ENCODE measurements at regions not wholly inside any gene's neighbourhood (a gene's known extent, or its start where the extent isn't known, plus 50 kb on each side); places are given as distances from the start of the nearest gene placed in this dataset.

- H3K9me3 ChIP-seq (ENCODE audit: control insufficient read depth, low read length): peaks cover 4% of the 10 kb centered on the region
- Mint-ChIP-seq H3K36me3 (ENCODE audit: low read depth) (no peaks in the 10 kb centered on the region), H3K4me1 (no peaks in the 10 kb centered on the region), H3K27ac (no peak overlapping the region), H3K4me3 (no peak overlapping the region), H3K9me3 (peaks cover 9% of the 10 kb centered on the region), H3K27me3 (ENCODE audit: insufficient read depth) (peaks cover 41% of the 10 kb centered on the region)
- no peak overlapping the region for H3K27ac ChIP-seq (ENCODE audit: low read depth, low read length)
- DNase-seq: no peak
- H3K27me3 ChIP-seq (ENCODE audit: control insufficient read depth, insufficient read depth, low read length, poor library complexity, severe bottlenecking): no peaks in the 10 kb centered on the region
- no peaks in the 10 kb centered on the region for H3K36me3 ChIP-seq (ENCODE audit: control insufficient read depth, insufficient read depth, low read length)
- H3K9ac ChIP-seq (ENCODE audit: extremely low read depth, low read length, poor library complexity, severe bottlenecking): no peak overlapping the region
- 68 to 75% methylated on average over 3 to 5 of the region's 5 CpGs for WGBS, 2 experiments (ENCODE audit: insufficient coverage in 1 of 2, insufficient read length in 1 of 2)
- H3K4me3 ChIP-seq (ENCODE audit: low read length): no peak overlapping the region
- TF ChIP-seq, protein P1, sequence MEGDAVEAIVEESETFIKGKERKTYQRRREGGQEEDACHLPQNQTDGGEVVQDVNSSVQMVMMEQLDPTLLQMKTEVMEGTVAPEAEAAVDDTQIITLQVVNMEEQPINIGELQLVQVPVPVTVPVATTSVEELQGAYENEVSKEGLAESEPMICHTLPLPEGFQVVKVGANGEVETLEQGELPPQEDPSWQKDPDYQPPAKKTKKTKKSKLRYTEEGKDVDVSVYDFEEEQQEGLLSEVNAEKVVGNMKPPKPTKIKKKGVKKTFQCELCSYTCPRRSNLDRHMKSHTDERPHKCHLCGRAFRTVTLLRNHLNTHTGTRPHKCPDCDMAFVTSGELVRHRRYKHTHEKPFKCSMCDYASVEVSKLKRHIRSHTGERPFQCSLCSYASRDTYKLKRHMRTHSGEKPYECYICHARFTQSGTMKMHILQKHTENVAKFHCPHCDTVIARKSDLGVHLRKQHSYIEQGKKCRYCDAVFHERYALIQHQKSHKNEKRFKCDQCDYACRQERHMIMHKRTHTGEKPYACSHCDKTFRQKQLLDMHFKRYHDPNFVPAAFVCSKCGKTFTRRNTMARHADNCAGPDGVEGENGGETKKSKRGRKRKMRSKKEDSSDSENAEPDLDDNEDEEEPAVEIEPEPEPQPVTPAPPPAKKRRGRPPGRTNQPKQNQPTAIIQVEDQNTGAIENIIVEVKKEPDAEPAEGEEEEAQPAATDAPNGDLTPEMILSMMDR (conservative IDR thresholded peaks at IDR 0.05): peak; percentile 38
- no peaks in the 10 kb centered on the region for H3K4me1 ChIP-seq (ENCODE audit: control insufficient read depth, insufficient read depth, low read length)
These were observed 106.6 kb upstream of the FAM204A start for GRCh38 chr10:118448744-118449143.

- H3K4me3 Mint-ChIP-seq: no peak overlapping the region
- H3K4me1 Mint-ChIP-seq: no peaks in the 10 kb centered on the region
- H3K9me3 ChIP-seq (ENCODE audit: control insufficient read depth, low read length): peaks cover 4% of the 10 kb centered on the region
- H3K4me3 ChIP-seq (ENCODE audit: low read length): no peak overlapping the region
- no peaks in the 10 kb centered on the region for H3K36me3 ChIP-seq (ENCODE audit: control insufficient read depth, insufficient read depth, low read length)
- peaks cover 40% of the 10 kb centered on the region for H3K27me3 Mint-ChIP-seq (ENCODE audit: insufficient read depth)
- H3K27ac Mint-ChIP-seq: no peak overlapping the region
- WGBS, 2 experiments (ENCODE audit: insufficient coverage in 1 of 2, insufficient read length in 1 of 2): 86 to 91% methylated on average over 9 to 13 of the region's 13 CpGs
- TF ChIP-seq, protein P1 (conservative IDR thresholded peaks at IDR 0.05): no peak
- H3K4me1 ChIP-seq (ENCODE audit: control insufficient read depth, insufficient read depth, low read length): no peaks in the 10 kb centered on the region
- H3K9me3 Mint-ChIP-seq: peaks cover 9% of the 10 kb centered on the region
- no peaks in the 10 kb centered on the region for H3K36me3 Mint-ChIP-seq (ENCODE audit: low read depth)
- H3K27ac ChIP-seq (ENCODE audit: low read depth, low read length): no peak overlapping the region
- H3K9ac ChIP-seq (ENCODE audit: extremely low read depth, low read length, poor library complexity, severe bottlenecking): no peak overlapping the region
- no peaks in the 10 kb centered on the region for H3K27me3 ChIP-seq (ENCODE audit: control insufficient read depth, insufficient read depth, low read length, poor library complexity, severe bottlenecking)
- DNase-seq: no peak
These were observed 105.5 kb upstream of the FAM204A start for GRCh38 chr10:118447478-118448270.

GRCh38 chr10:118445535-118445934 lies 103.4 kb upstream of the FAM204A start:
- Mint-ChIP-seq H3K27me3 (ENCODE audit: insufficient read depth) (peaks cover 28% of the 10 kb centered on the region), H3K4me3 (no peak overlapping the region), H3K27ac (no peak overlapping the region), H3K36me3 (ENCODE audit: low read depth) (no peaks in the 10 kb centered on the region), H3K4me1 (no peaks in the 10 kb centered on the region), H3K9me3 (no peaks in the 10 kb centered on the region)
- Histone ChIP-seq H3K4me1 (ENCODE audit: control insufficient read depth, insufficient read depth, low read length) (no peaks in the 10 kb centered on the region), H3K27me3 (ENCODE audit: control insufficient read depth, insufficient read depth, low read length, poor library complexity, severe bottlenecking) (no peaks in the 10 kb centered on the region), H3K9me3 (ENCODE audit: control insufficient read depth, low read length) (no peaks in the 10 kb centered on the region), H3K27ac (ENCODE audit: low read depth, low read length) (no peak overlapping the region), H3K9ac (ENCODE audit: extremely low read depth, low read length, poor library complexity, severe bottlenecking) (no peak overlapping the region), H3K4me3 (ENCODE audit: low read length) (no peak overlapping the region), H3K36me3 (ENCODE audit: control insufficient read depth, insufficient read depth, low read length) (no peaks in the 10 kb centered on the region)
- WGBS, 2 experiments (ENCODE audit: insufficient coverage in 1 of 2, insufficient read length in 1 of 2): 80 to 86% methylated on average over 1 of the region's 1 CpG
- TF ChIP-seq, protein P1 (conservative IDR thresholded peaks at IDR 0.05): no peak
- no peak for DNase-seq
